Left ventricle myocardium superior (tissue), 1 donor: ENCODE measurements at regions not wholly inside any gene's neighbourhood (a gene's known extent, or its start where the extent isn't known, plus 50 kb on each side); places are given as distances from the start of the nearest gene placed in this dataset.
"Not testable (repeated sequence)": the region's sequence is repeated elsewhere in the genome, so short reads cannot be mapped to it uniquely, and the experiment has no call there.

Experiments used
- ATAC-seq: fragments of 200-7000 bp; cut with Tn5 transposase; one replicate; pipeline ENCODE4 v1.9.1; 2020; ENCODE audit warnings: mild to moderate bottlenecking, moderate library complexity
- DNase-seq: peaks from one replicate; pipeline ENCODE4 v3.0.0-alpha.2; 2020
- intact Hi-C: fragments of 100-400 bp; cut with micrococcal nuclease; formaldehyde crosslinking; loops from one replicate; pipeline ENCODE4 v1.11.0; 2022
- donor health status: DM: no; HTN: yes; CAD: no; lungs with severe emphysema.

- ATAC-seq: no peak
- no peak for DNase-seq
- intact Hi-C loops: no loop called here
Measured at GRCh38 chr14:40362856-40363255, 930.6 kb upstream of the FBXO33 start.

DNA sequence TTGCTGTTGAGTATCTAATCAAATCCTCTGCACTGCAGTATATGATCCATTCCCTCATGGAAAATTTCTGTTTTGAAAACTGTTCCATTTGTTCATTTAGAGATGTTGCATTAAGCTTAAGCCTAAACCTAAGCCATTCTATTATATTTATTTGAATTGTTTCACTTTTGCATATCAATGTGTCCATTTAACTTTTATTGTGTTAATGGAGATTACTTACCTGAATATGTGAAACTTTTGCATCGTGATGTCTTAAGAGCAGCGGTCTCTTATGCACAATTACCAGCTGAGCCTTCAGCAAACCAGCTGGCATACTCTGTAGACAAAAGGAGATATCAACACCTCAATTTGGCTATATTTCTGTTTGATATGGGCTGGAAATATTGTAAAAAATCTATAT is 922.5 kb upstream of the FBXO33 start:
- intact Hi-C loops: no loop called here
- DNase-seq (no peak), ATAC-seq (no peak)

DNA sequence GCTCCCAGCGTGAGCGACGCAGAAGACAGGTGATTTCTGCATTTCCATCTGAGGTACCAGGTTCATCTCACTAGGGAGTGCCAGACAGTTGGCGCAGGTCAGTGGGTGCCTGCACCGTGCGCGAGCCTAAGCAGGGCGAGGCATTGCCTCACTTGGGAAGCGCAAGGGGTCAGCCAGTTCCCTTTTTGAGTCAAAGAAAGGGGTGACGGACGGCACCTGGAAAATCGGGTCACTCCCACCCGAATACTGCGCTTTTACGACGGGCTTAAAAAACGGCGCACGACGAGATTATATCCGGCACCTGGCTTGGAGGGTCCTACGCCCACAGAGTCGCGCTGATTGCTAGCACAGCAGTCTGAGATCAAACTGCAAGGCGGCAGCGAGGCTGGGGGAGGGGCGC is 915.9 kb upstream of the FBXO33 start:
- DNase-seq: not testable (repeated sequence)

GRCh38 chr14:40347675-40348074 is 915.4 kb upstream of the FBXO33 start:
- intact Hi-C loops: no loop called here

More for the DNA sequence above, 915.9 kb upstream of the FBXO33 start:
- ATAC-seq, intact Hi-C loops: not testable (repeated sequence)

DNA sequence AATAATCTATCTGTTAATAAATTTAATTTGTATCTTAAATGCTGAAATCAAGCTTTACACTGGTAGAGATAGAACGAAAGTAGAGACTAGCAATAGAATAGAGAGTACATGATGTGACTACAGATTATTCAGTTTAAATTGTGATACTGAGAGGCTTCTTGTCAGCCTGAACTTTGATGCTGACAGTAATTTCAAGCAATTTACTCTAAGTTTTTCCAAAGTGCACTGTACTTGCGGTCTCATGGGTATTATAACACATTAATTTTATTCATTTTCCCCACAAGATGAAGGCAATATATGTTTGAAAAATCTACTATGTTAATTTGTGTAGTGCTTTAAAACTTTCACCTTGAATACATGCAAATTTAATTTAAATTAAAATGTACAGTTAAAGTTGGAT is 914.0 kb upstream of the FBXO33 start:
- DNase-seq (no peak), ATAC-seq (no peak)
- intact Hi-C loops: no loop called here

More at GRCh38 chr14:40347675-40348074, 915.4 kb upstream of the FBXO33 start:
- no peak for DNase-seq
- no peak for ATAC-seq

GRCh38 chr14:40345334-40345733 is 913.1 kb upstream of the FBXO33 start:
- ATAC-seq: no peak
- intact Hi-C loops: no loop called here
- no peak for DNase-seq

DNA sequence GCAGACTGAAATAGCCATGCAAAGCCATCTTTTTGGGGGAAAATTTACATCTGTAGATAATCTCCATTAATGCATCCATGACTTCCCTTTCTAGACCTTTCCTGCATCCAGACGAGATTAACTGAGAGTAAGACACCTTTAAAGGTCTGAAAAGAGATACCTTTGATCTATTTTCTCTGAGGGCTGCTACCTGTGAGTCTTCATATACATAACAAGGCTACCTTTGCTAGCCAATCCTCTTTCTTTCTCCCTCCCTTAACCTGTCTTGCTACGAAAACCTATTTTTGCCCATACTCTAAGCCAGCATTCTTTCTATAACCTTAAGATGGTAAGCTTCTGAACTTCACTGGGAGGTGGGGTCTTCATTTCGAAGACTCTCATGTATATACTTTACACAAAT is 908.5 kb upstream of the FBXO33 start:
- DNase-seq (no peak), ATAC-seq (no peak)
- intact Hi-C loops: no loop called here

GRCh38 chr14:40336846-40337245 is 904.6 kb upstream of the FBXO33 start:
- DNase-seq (no peak), ATAC-seq (no peak)
- intact Hi-C loops: no loop called here

DNA sequence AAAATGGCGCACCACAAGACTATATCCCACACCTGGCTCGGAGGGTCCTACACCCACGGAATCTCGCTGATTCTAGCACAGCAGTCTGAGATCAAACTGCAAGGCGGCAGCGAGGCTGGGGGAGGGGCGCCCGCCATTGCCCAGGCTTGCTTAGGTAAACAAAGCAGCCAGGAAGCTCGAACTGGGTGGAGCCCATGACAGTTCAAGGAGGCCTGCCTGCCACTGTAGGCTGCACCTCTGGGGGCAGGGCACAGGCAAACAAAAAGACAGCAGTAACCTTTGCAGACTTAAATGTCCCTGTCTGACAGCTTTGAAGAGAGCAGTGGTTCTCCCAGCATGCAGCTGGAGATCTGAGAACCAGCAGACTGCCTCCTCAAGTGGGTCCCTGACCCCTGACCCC is 894.3 kb upstream of the FBXO33 start:
- ATAC-seq, DNase-seq, intact Hi-C loops: not testable (repeated sequence)

DNA sequence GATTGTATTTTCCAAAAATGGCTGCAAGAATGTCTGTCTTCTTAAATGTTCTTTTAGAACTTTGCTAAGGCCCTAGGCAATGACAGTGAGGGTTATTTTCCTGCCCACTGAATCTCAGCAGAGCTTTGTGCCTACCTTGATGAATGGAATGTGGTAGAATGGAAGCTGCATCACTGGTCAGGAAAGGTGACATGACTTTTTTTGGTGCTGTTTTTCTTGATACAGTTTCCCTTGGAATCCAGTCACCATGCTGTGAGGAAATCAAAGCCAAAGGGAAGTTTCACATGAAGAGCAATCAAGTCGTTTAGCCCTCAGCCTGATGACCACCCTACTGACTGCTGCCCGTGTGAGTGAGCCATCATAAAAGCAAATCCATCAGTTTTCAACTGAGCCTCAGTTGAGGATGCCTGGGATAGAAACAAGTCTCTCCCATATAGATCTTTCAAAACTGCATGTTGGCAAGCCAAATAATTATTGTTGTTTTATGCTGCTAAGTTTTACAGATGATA is 886.0 kb upstream of the FBXO33 start:
- DNase-seq (no peak), ATAC-seq (no peak)
- intact Hi-C loops: no loop called here

DNA sequence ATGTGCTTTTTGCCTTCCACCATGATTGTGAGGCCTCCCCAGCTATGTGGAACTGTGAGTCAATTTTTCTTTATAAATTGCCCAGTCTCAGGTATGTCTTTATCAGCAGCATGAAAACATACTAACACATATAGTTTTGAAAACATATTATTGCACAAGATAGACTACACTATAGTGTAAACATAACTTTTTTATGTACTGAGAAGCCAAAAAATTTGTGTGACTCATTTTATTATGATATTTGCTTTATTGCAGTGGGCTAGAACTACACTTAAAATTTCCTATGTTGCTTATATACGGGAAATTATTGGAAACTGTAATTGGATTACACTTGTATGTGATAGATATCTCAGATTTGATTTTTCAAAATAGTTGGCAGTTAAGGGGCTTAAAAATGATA is 885.5 kb upstream of the FBXO33 start:
- intact Hi-C loops: no loop called here
- DNase-seq (no peak), ATAC-seq (no peak)

- intact Hi-C loops: no loop called here
- ATAC-seq: no peak
- DNase-seq: no peak
Measured at GRCh38 chr14:40312296-40312695, 880.1 kb upstream of the FBXO33 start.

DNA sequence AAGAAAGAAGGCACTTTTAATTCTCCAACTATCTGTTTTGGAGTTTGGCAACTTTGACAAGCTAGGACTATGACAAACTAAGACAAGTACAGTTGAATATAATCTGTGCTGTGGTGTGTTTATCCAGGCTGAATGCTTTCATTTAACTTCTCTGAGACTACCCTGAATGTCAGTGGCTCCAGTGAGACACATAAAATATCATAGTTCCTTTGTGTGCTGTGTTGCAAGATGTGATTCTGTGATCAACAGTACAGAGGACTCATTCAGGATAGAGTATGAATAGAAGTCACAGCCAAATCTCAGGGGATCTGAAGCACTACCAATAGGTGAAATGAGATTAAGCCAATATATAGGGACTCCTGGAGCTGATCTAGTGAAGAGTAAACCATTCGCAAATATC is 876.9 kb upstream of the FBXO33 start:
- ATAC-seq (no peak), DNase-seq (no peak)
- intact Hi-C loops: no loop called here

GRCh38 chr14:40308240-40308639 is 876.0 kb upstream of the FBXO33 start:
- DNase-seq (no peak), ATAC-seq (no peak)
- intact Hi-C loops: no loop called here

DNA sequence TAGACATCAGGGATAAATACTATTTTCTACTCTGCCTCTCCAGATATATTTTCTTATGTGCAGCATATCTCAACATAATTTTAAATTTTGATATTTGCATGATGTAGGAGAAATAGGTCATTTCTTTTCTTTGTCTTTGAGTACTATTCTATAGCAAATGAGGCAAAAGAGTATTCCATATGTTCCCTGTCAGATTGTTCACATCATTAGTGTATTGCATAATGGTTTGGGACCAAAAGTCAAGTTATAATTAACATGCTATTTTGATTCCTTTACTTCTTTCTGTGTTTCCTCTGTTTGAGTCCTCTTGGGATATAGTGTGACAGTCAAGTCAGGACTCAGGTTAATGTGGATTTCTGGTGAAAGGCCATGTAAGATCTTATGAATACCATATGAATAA is 864.6 kb upstream of the FBXO33 start:
- DNase-seq (no peak), ATAC-seq (no peak)
- intact Hi-C loops: no loop called here

- ATAC-seq (no peak), DNase-seq (no peak)
- intact Hi-C loops: no loop called here
Measured at GRCh38 chr14:40292664-40293063, 860.4 kb upstream of the FBXO33 start.

- DNase-seq (no peak), ATAC-seq (no peak)
- intact Hi-C loops: no loop called here
Measured at GRCh38 chr14:40282196-40282595, 850.0 kb upstream of the FBXO33 start.

- intact Hi-C loops: no loop called here
- DNase-seq (no peak), ATAC-seq (no peak)
Measured at GRCh38 chr14:40280652-40281051, 848.4 kb upstream of the FBXO33 start.

DNA sequence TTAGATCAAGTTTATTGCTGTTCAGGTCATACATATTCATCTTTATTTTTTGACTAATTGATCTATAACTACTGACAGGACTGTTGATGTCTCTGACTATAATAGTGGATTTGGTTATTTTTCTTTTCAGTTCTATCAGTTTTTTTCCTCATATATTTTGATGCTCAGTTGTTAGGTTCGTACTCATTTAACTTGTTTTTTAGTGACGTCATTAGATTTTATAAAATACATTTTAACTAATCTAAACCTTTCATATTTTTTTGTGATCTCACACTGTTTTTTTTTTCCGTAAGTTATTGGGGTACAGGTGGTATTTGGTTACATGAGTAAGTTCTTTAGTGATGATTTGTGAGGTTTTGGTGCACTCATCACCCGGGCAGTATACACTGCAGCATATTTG is 841.2 kb upstream of the FBXO33 start:
- ATAC-seq: no peak
- intact Hi-C loops: no loop called here
- no peak for DNase-seq

DNA sequence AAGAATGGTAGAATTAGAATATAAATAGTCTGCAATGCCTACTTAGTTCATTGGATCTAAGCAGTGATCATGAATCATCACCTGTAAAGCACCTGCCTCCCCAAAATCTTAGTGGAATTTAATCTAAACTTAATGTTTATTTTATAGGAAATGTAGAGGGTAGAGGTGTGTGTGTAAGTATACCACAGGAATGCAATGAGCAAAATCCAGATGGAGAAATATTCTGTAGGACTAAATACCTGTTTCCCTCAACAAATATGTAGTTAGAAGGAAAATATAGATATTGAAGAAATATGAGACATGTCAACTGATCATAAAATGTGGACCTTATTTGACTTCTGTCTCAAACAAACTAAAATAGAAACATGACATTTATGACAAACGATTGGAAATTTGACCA is 839.2 kb upstream of the FBXO33 start:
- ATAC-seq (no peak), DNase-seq (no peak)
- intact Hi-C loops: no loop called here

DNA sequence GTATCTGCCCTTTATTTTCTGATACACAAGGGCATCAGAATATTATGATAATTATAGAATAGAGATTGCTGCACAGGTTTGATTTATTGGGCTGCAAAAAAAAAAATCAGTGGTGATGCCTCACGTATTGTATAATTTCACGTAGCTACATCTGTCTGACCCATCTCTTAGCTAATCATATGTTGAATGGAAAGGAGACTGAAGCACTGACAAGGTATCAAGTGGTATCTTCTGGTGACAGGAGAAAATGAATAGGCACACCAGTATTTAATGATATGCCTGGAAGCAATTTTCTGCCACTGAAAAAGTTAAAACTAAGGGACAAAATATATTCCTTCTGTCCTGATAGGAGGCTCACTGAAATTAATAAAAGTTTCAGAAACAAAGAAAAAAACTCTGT is 837.2 kb upstream of the FBXO33 start:
- DNase-seq: no peak
- no peak for ATAC-seq
- intact Hi-C loops: no loop called here

GRCh38 chr14:40268236-40268635 is 836.0 kb upstream of the FBXO33 start:
- no peak for DNase-seq
- ATAC-seq: no peak
- intact Hi-C loops: no loop called here
